PC-9 (cell line): ENCODE measurements at regions not wholly inside any gene's neighbourhood (a gene's known extent, or its start where the extent isn't known, plus 50 kb on each side); places are given as distances from the start of the nearest gene placed in this dataset.

Experiments
- BruUV-seq: library from RNA; stranded (reverse); fragments of 400-500 nt; replicated peaks from 2 replicates; lab custom pipeline; 2021; lab: Mats Ljungman, UMichigan
- CTCF ChIA-PET: fragments of 300-600 bp; sonication (Branson Sonifier 250); formaldehyde crosslinking; loops from one replicate; lab custom pipeline; 2022; ENCODE audit warnings: antibody characterized with exemption; lab: Charles Lee
- POLR2A ChIA-PET: fragments of 300-600 bp; sonication (Branson Sonifier 250); formaldehyde crosslinking; loops from one replicate; lab custom pipeline; 2022; ENCODE audit warnings: antibody characterized with exemption; ENCODE audit not compliant: unreplicated experiment; lab: Charles Lee
- DNase-seq, 2 experiments: peaks; one replicate each; pipeline versions ENCODE4 v3.0.0 to v3.0.0-alpha.2; 2015 to 2022; ENCODE audit warnings: mixed read lengths in 1 of 2
- H2AFZ ChIP-seq: fragments of 200-600 bp; sonication (generic); 2 replicates; pipeline ENCODE4 v1.8.1; 2017; ENCODE audit warnings: antibody characterized with exemption
- H3F3A ChIP-seq: fragments of 200-600 bp; sonication (generic); 2 replicates; pipeline ENCODE4 v1.8.1; 2017; ENCODE audit warnings: antibody characterized with exemption, mild to moderate bottlenecking, low read depth; ENCODE audit not compliant: insufficient read depth
- H3K27ac ChIP-seq: fragments of 200-600 bp; sonication (generic); 2 replicates; pipeline ENCODE4 v1.6.1; 2016; ENCODE audit warnings: mixed run types
- H3K27me3 ChIP-seq: fragments of 200-600 bp; sonication (generic); 2 replicates; pipeline ENCODE4 v1.6.1; 2016; ENCODE audit warnings: low read depth, mixed run types; ENCODE audit not compliant: insufficient read depth
- H3K36me3 ChIP-seq: fragments of 200-600 bp; sonication (generic); 2 replicates; pipeline ENCODE4 v1.6.1; 2016; ENCODE audit warnings: low read depth, mixed run types
- H3K4me1 ChIP-seq: fragments of 200-600 bp; sonication (generic); replicated peaks from 2 replicates; pipeline ENCODE4 v1.6.1; 2016; ENCODE audit warnings: mixed run types; ENCODE audit not compliant: insufficient read depth
- H3K4me2 ChIP-seq: fragments of 200-600 bp; sonication (generic); 2 replicates; pipeline ENCODE4 v1.6.1; 2017; ENCODE audit warnings: mixed run types
- H3K4me3 ChIP-seq: fragments of 200-600 bp; sonication (generic); 2 replicates; pipeline ENCODE4 v1.6.1; 2016; ENCODE audit warnings: mixed run types
- H3K79me2 ChIP-seq: fragments of 200-600 bp; sonication (generic); 2 replicates; pipeline ENCODE4 v1.6.1; 2017; ENCODE audit warnings: low read depth, mixed run types
- H3K9me2 ChIP-seq: fragments of 200-600 bp; sonication (generic); 2 replicates; pipeline ENCODE4 v1.8.1; 2017; ENCODE audit warnings: mild to moderate bottlenecking; ENCODE audit not compliant: insufficient read depth
- H3K9me3 ChIP-seq: fragments of 200-600 bp; sonication (generic); 2 replicates; pipeline ENCODE4 v1.8.1; 2016; ENCODE audit warnings: low read depth; ENCODE audit not compliant: insufficient read depth
- H4K20me1 ChIP-seq: fragments of 200-600 bp; sonication (generic); 2 replicates; pipeline ENCODE4 v1.8.1; 2017; ENCODE audit not compliant: insufficient read depth
- EZH2 ChIP-seq: fragments of 200-600 bp; sonication (generic); IDR thresholded peaks from 2 replicates; pipeline ENCODE4 v1.8.0; 2017; ENCODE audit warnings: antibody characterized with exemption, low read depth
- intact Hi-C: fragments of 100-400 bp; cut with micrococcal nuclease; formaldehyde crosslinking; loops from one replicate; pipeline ENCODE4 v1.10.0; 2022; ENCODE audit not compliant: unreplicated experiment
- TF ChIP-seq, protein P1 (sequence below): fragments of 200-600 bp; sonication (generic); conservative IDR thresholded peaks from 2 replicates; pipeline ENCODE4 v1.6.1; 2017; ENCODE audit warnings: mixed run types, antibody characterized with exemption, mild to moderate bottlenecking, moderate library complexity

DNA sequence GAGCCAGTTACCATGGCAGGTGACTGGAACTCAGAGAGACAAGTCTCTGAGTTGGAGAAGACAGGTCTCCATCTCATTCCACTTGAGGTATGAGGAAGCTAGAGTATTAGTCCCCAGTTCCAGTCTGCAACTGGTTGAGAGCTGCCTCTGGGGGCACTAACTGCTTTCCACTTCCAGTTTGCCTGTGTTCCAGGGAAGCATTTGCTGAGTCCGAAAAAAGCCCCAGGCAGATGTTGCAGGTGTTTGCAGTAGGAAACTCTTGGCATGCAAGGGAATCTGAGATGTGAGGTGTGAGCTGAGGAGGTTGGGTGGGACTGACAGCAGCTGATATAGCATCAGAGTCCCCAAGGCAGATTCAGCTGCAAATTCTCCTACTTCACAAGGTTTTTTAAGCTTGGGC lies 272.2 kb upstream of the CASK start:
- no peaks in the 10 kb centered on the region for H3K9me3 ChIP-seq
- no peaks in the 10 kb centered on the region for H3K9me2 ChIP-seq
- no TSS peak for BruUV-seq
- no peak overlapping the region for H3K4me2 ChIP-seq
- POLR2A ChIA-PET: no interaction called here
- CTCF ChIA-PET: no interaction called here
- TF ChIP-seq, protein P1, sequence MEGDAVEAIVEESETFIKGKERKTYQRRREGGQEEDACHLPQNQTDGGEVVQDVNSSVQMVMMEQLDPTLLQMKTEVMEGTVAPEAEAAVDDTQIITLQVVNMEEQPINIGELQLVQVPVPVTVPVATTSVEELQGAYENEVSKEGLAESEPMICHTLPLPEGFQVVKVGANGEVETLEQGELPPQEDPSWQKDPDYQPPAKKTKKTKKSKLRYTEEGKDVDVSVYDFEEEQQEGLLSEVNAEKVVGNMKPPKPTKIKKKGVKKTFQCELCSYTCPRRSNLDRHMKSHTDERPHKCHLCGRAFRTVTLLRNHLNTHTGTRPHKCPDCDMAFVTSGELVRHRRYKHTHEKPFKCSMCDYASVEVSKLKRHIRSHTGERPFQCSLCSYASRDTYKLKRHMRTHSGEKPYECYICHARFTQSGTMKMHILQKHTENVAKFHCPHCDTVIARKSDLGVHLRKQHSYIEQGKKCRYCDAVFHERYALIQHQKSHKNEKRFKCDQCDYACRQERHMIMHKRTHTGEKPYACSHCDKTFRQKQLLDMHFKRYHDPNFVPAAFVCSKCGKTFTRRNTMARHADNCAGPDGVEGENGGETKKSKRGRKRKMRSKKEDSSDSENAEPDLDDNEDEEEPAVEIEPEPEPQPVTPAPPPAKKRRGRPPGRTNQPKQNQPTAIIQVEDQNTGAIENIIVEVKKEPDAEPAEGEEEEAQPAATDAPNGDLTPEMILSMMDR: no peak
- no peak for TF ChIP-seq EZH2
- no peaks in the 10 kb centered on the region for H3K27me3 ChIP-seq
- H2AFZ ChIP-seq: no peak overlapping the region
- intact Hi-C loops: no loop called here
- H3K36me3 ChIP-seq: no peaks in the 10 kb centered on the region
- no peaks in the 10 kb centered on the region for H4K20me1 ChIP-seq
- no peak for DNase-seq
- H3K4me3 ChIP-seq: no peak overlapping the region
- H3K79me2 ChIP-seq: no peaks in the 10 kb centered on the region
- no peak overlapping the region for H3K27ac ChIP-seq
- H3K4me1 ChIP-seq: no peaks in the 10 kb centered on the region
- H3F3A ChIP-seq: no peaks in the 10 kb centered on the region

GRCh38 chrX:42189576-42189975 lies 266.2 kb upstream of the CASK start:
- H3K79me2 ChIP-seq: no peaks in the 10 kb centered on the region
- no peaks in the 10 kb centered on the region for H3K4me1 ChIP-seq
- ChIA-PET CTCF (no interaction called here), POLR2A (no interaction called here)
- H3K9me2 ChIP-seq: no peaks in the 10 kb centered on the region
- no peak overlapping the region for H3K27ac ChIP-seq
- no peaks in the 10 kb centered on the region for H3F3A ChIP-seq
- no peaks in the 10 kb centered on the region for H3K36me3 ChIP-seq
- no peaks in the 10 kb centered on the region for H4K20me1 ChIP-seq
- BruUV-seq: no TSS peak
- H3K4me3 ChIP-seq: no peak overlapping the region
- no peak overlapping the region for H2AFZ ChIP-seq
- intact Hi-C loops: no loop called here
- TF ChIP-seq EZH2: no peak
- TF ChIP-seq, protein P1: no peak
- no peaks in the 10 kb centered on the region for H3K9me3 ChIP-seq
- no peaks in the 10 kb centered on the region for H3K27me3 ChIP-seq
- DNase-seq: no peak
- no peak overlapping the region for H3K4me2 ChIP-seq

DNA sequence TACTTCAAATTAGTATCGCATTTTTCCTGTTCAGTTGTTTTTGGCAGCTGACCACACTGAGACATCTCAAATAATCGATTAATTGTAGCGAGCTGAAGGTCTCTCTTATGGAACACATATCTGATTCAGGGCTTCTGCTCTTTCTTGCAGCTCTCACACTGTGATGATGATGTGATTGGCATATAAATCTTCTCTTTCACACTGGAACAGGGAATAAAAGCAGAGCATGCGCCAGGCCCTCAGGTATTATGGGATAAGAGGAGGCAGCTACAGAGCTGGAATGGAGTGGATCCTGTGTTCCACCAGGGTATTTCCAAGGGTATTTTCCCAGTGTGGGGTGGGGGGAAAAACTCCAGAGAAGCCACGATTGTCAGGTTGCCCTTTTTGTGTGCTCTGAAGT lies 265.4 kb upstream of the CASK start:
- no TSS peak for BruUV-seq
- no peaks in the 10 kb centered on the region for H3K79me2 ChIP-seq
- H3K4me3 ChIP-seq: no peak overlapping the region
- no peaks in the 10 kb centered on the region for H3K9me2 ChIP-seq
- no peak overlapping the region for H3K27ac ChIP-seq
- no peaks in the 10 kb centered on the region for H4K20me1 ChIP-seq
- no peaks in the 10 kb centered on the region for H3K27me3 ChIP-seq
- TF ChIP-seq, protein P1: no peak
- no peak for TF ChIP-seq EZH2
- H2AFZ ChIP-seq: no peak overlapping the region
- H3K9me3 ChIP-seq: no peaks in the 10 kb centered on the region
- H3K4me1 ChIP-seq: no peaks in the 10 kb centered on the region
- no peak for DNase-seq
- no peaks in the 10 kb centered on the region for H3F3A ChIP-seq
- intact Hi-C loops: no loop called here
- no peaks in the 10 kb centered on the region for H3K36me3 ChIP-seq
- H3K4me2 ChIP-seq: no peak overlapping the region
- CTCF ChIA-PET: no interaction called here
- POLR2A ChIA-PET: no interaction called here
